Neural progenitor cell (in vitro differentiated cells): ENCODE measurements at regions not wholly inside any gene's neighbourhood (a gene's known extent, or its start where the extent isn't known, plus 50 kb on each side); places are given as distances from the start of the nearest gene placed in this dataset.

ENCODE experiments used
- CTCF ChIP-seq: fragments of 200-600 bp; sonication (generic); IDR thresholded peaks from 2 replicates; pipeline ENCODE4 v1.5.1; 2017; ENCODE audit warnings: antibody characterized with exemption, mild to moderate bottlenecking
- EZH2 ChIP-seq: fragments of 200-600 bp; sonication (generic); IDR thresholded peaks from 2 replicates; pipeline ENCODE4 v1.6.1; 2017; ENCODE audit warnings: antibody characterized with exemption, mild to moderate bottlenecking, moderate library complexity
- EZH2phosphoT487 ChIP-seq: fragments of 200-600 bp; sonication (generic); IDR thresholded peaks from 2 replicates; pipeline ENCODE4 v1.6.1; 2017; ENCODE audit warnings: antibody characterized with exemption

- TF ChIP-seq CTCF (no peak), EZH2phosphoT487 (no peak), EZH2 (no peak)
Observed at GRCh38 chr7:83861-84632, 108.3 kb upstream of the FAM20C start.
